ENCODE measurements at regions not wholly inside any gene's neighbourhood (a gene's known extent, or its start where the extent isn't known, plus 50 kb on each side); places are given as distances from the start of the nearest gene placed in this dataset.

GRCh38 chr5:125530833-125531615 is 784.6 kb upstream of the ZNF608 start:
- no peak for DNase-seq
- H3K27ac ChIP-seq, result no peak overlapping the region
- no peaks in the 10 kb centered on the region for H3K9me3 ChIP-seq (replicated peaks in 1 of 3)
- TF ChIP-seq CTCF (IDR thresholded peaks at IDR 0.05), result no peak
- no peak for TF ChIP-seq POLR2A (IDR thresholded peaks at IDR 0.05)
- no peak overlapping the region for H3K4me3 ChIP-seq
- H3K27me3 ChIP-seq, result no peaks in the 10 kb centered on the region
- WGBS, 4 donors, result 81 to 94% (median 89%) methylated on average over 5 of the region's 5 CpGs
- H3K36me3 ChIP-seq (replicated peaks in 1 of 2), result no peaks in the 10 kb centered on the region
- intact Hi-C loops (cut with DNase I), result no loop called here
- no peaks in the 10 kb centered on the region for H3K4me1 ChIP-seq (replicated peaks in 1 of 2)

- Histone ChIP-seq H3K4me1 (replicated peaks in 1 of 2) (no peaks in the 10 kb centered on the region), H3K27ac (no peak overlapping the region), H3K27me3 (no peaks in the 10 kb centered on the region), H3K4me3 (no peak overlapping the region), H3K36me3 (replicated peaks in 1 of 2) (no peaks in the 10 kb centered on the region), H3K9me3 (replicated peaks in 1 of 3) (no peaks in the 10 kb centered on the region)
- no peak for DNase-seq
- intact Hi-C loops (cut with DNase I), result no loop called here
- TF ChIP-seq POLR2A (IDR thresholded peaks at IDR 0.05), result no peak
- no peak for TF ChIP-seq CTCF (IDR thresholded peaks at IDR 0.05)
These were observed 789.7 kb upstream of the ZNF608 start for GRCh38 chr5:125536095-125536494.

- Histone ChIP-seq H3K27me3 (no peaks in the 10 kb centered on the region), H3K27ac (no peak overlapping the region), H3K36me3 (replicated peaks in 1 of 2) (no peaks in the 10 kb centered on the region), H3K9me3 (replicated peaks in 1 of 3) (no peaks in the 10 kb centered on the region), H3K4me3 (no peak overlapping the region), H3K4me1 (replicated peaks in 1 of 2) (no peaks in the 10 kb centered on the region)
- intact Hi-C loops (cut with DNase I), result no loop called here
- TF ChIP-seq POLR2A (IDR thresholded peaks at IDR 0.05) (no peak), CTCF (IDR thresholded peaks at IDR 0.05) (no peak)
- WGBS, 4 donors, result 33 to 74% (median 53%) methylated on average over 1 of the region's 1 CpG
- no peak for DNase-seq
These were observed 790.1 kb upstream of the ZNF608 start for GRCh38 chr5:125536582-125536981.

- intact Hi-C loops (cut with DNase I), result no loop called here
- Histone ChIP-seq H3K36me3 (replicated peaks in 1 of 2) (no peaks in the 10 kb centered on the region), H3K4me3 (no peak overlapping the region), H3K27me3 (no peaks in the 10 kb centered on the region), H3K4me1 (replicated peaks in 1 of 2) (no peaks in the 10 kb centered on the region), H3K27ac (no peak overlapping the region), H3K9me3 (replicated peaks in 1 of 3) (no peaks in the 10 kb centered on the region)
- TF ChIP-seq POLR2A (IDR thresholded peaks at IDR 0.05), result no peak
- no peak for TF ChIP-seq CTCF (IDR thresholded peaks at IDR 0.05)
- WGBS, 4 donors, result 72 to 96% (median 92%) methylated on average over 2 of the region's 2 CpGs
- DNase-seq, result no peak
These were observed 791.2 kb upstream of the ZNF608 start for GRCh38 chr5:125537661-125538060.
